ENCODE measurements at regions not wholly inside any gene's neighbourhood (a gene's known extent, or its start where the extent isn't known, plus 50 kb on each side); places are given as distances from the start of the nearest gene placed in this dataset.

GRCh38 chr4:63921561-63921960 is 487.7 kb downstream of the TECRL start:
- no peak for DNase-seq (ENCODE audit: low spot score)
- Histone ChIP-seq H4K20me1 (ENCODE audit: insufficient read depth, low read length) (no peaks in the 10 kb centered on the region), H3K4me1 (ENCODE audit: insufficient read depth, low read length) (no peaks in the 10 kb centered on the region), H3K27ac (ENCODE audit: extremely low read length, insufficient read depth, low read length) (no peak overlapping the region), H3K9ac (ENCODE audit: insufficient read depth, low read depth, low read length) (no peak overlapping the region), H3K79me2 (ENCODE audit: insufficient read depth, low read length) (no peaks in the 10 kb centered on the region), H3K4me3 (replicated peaks in 1 of 3; ENCODE audit: insufficient read depth in 1 of 3, low read depth in 2 of 3, low read length in 3 of 3) (no peak overlapping the region), H3K9me3 (ENCODE audit: low read length) (no peaks in the 10 kb centered on the region), H3K4me2 (ENCODE audit: low read depth, low read length) (no peak overlapping the region), H2AFZ (ENCODE audit: low read length) (no peak overlapping the region), H3K27me3 (ENCODE audit: control insufficient read depth in 1 of 2, insufficient read depth in 2 of 2, low read length in 2 of 2) (no peaks in the 10 kb centered on the region), H3K36me3 (replicated peaks in 1 of 2; ENCODE audit: control insufficient read depth in 1 of 2, insufficient read depth in 2 of 2, low read length in 2 of 2) (no peaks in the 10 kb centered on the region)
- no peak for ATAC-seq
- 13% methylated on average over 3 of the region's 10 CpGs for WGBS (ENCODE audit: low lambda C conversion rate)
- ChIA-PET POLR2A (no interaction called here), CTCF (ENCODE audit: low intra/inter-chr PET ratio, low total read pairs) (no interaction called here)
- intact Hi-C loops (cut with micrococcal nuclease; ENCODE audit: unreplicated experiment), result no loop called here
- BruUV-seq (replicated peaks), result no TSS peak
- in situ Hi-C loops (cut with HindIII; ENCODE audit: extremely low pct_ligation_motif_present, low pct_unique_long_range_greater_than_20kb), result no loop called here
- FAIRE-seq, result no peak
- TF ChIP-seq FUBP1 (CRISPR knock-in tag; IDR thresholded peaks at IDR 0.05; ENCODE audit: borderline replicate concordance), result no peak
- TF ChIP-seq ZSCAN30 (CRISPR knock-in tag; IDR thresholded peaks at IDR 0.05), result no peak
- TF ChIP-seq NFAT5 (CRISPR knock-in tag; IDR thresholded peaks at IDR 0.05), result no peak
- TF ChIP-seq EED (CRISPR knock-in tag; IDR thresholded peaks at IDR 0.05), result no peak
- TF ChIP-seq ZNF597 (CRISPR knock-in tag; IDR thresholded peaks at IDR 0.05), result no peak
- TF ChIP-seq ARID3A (IDR thresholded peaks at IDR 0.05; ENCODE audit: low read depth, low read length), result no peak
- TF ChIP-seq TCF7 (IDR thresholded peaks at IDR 0.05; ENCODE audit: low read depth), result no peak
- TF ChIP-seq ZNF335 (CRISPR knock-in tag; IDR thresholded peaks at IDR 0.05), result no peak
- no peak for TF ChIP-seq ZNF362 (CRISPR knock-in tag; IDR thresholded peaks at IDR 0.05; ENCODE audit: borderline replicate concordance)
- no peak for TF ChIP-seq ZNF558 (CRISPR knock-in tag; IDR thresholded peaks at IDR 0.05; ENCODE audit: borderline replicate concordance)
- no peak for TF ChIP-seq TFDP1 (CRISPR knock-in tag; IDR thresholded peaks at IDR 0.05; ENCODE audit: borderline replicate concordance)
- no peak for TF ChIP-seq GZF1 (CRISPR knock-in tag; IDR thresholded peaks at IDR 0.05)

All from HepG2 (cell line).